HFF-Myc (cell line): ENCODE measurements at regions not wholly inside any gene's neighbourhood (a gene's known extent, or its start where the extent isn't known, plus 50 kb on each side); places are given as distances from the start of the nearest gene placed in this dataset.

Experiments used
- DNase-seq: peaks from one replicate; pipeline ENCODE4 v3.0.0-alpha.2; 2011; ENCODE audit warnings: low read depth; ENCODE audit errors: extremely low read depth
- H3K4me3 ChIP-seq: replicated peaks from 2 replicates; pipeline ENCODE4 v1.5.1; 2011; ENCODE audit warnings: low read depth, mild to moderate bottlenecking, control low read depth, low read length
- TF ChIP-seq, protein P1 (sequence below): IDR thresholded peaks from 2 replicates; pipeline ENCODE4 v1.5.1; 2012; ENCODE audit warnings: mild to moderate bottlenecking, low read depth, low read length, control low read depth; ENCODE audit errors: missing control alignments

DNA sequence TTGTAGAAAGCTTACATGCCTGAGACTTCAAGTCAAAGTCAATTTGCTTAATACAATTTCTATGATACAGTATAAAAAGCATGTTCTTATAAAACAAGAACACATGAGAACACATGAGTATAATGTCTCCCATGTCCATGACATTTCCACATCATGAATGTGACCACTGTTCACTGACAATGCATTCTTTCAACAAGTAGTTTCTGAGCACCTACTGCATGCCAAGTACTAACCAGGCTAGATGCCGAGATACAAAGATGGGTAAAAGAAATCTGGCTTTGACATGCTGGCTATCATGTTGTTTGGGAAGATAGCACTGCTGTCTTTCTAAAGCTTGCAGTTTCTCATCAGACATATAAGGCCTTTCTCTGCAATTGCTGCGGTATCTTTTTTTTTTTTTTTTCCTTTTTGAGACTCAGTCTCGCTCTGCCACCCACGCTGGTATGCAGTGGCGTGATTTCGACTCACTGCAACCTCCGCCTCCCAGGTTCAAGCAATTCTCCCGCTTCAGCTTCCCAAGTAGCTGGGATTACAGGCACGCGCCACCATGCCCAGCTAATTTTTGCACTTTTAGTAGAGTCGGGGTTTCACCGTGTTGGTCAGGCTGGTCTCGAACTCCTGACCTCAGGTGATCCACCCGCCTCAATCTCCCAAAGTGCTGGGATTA, 123.6 kb upstream of the DST start:
- DNase-seq: no peak
- TF ChIP-seq, protein P1, sequence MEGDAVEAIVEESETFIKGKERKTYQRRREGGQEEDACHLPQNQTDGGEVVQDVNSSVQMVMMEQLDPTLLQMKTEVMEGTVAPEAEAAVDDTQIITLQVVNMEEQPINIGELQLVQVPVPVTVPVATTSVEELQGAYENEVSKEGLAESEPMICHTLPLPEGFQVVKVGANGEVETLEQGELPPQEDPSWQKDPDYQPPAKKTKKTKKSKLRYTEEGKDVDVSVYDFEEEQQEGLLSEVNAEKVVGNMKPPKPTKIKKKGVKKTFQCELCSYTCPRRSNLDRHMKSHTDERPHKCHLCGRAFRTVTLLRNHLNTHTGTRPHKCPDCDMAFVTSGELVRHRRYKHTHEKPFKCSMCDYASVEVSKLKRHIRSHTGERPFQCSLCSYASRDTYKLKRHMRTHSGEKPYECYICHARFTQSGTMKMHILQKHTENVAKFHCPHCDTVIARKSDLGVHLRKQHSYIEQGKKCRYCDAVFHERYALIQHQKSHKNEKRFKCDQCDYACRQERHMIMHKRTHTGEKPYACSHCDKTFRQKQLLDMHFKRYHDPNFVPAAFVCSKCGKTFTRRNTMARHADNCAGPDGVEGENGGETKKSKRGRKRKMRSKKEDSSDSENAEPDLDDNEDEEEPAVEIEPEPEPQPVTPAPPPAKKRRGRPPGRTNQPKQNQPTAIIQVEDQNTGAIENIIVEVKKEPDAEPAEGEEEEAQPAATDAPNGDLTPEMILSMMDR: no peak
- H3K4me3 ChIP-seq: no peak overlapping the region

DNA sequence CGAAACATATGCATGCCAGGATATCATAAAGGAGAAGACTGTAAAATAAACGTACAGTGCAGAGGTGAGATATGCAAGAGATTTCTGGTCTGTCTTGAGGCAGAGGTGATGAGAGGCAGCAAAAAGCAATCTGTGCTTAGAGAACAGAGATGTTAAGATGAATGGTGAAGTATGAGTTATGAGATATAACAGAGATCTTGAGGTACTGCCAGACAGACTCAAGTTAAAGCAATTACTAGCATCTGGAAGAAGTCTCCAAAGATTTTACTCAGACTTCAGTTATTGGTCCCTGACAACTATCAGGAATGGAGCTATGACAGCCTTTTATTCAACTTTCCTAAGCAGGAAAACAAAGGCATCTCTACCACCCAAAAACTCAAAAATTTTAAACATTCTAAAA, 122.8 kb upstream of the DST start:
- H3K4me3 ChIP-seq: no peak overlapping the region
- DNase-seq: no peak
- TF ChIP-seq, protein P1: no peak

DNA sequence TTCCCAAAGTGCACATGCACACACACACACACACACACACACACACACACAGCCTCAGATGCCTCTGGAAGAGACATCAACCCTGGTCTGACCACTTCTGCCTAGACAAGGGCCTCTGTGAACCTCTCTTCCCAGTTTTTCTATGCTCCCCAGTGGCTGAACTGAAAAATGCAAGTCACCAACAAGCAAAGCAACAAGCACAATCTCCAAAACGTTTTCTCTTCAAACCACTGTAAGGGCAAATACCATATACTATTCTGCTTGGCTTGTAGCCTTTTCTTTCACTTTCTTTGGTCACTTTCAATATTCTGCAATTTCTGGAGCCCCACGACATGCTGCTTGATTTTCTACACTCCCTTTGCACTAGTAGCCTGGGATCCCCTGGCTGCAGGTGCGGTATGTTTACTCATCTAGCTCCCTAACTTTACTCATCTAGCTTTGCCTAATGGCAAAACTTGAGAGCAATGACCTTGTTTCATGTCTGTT, 121.4 kb upstream of the DST start:
- no peak for DNase-seq
- TF ChIP-seq, protein P1: peak; percentile 38
- no peak overlapping the region for H3K4me3 ChIP-seq

DNA sequence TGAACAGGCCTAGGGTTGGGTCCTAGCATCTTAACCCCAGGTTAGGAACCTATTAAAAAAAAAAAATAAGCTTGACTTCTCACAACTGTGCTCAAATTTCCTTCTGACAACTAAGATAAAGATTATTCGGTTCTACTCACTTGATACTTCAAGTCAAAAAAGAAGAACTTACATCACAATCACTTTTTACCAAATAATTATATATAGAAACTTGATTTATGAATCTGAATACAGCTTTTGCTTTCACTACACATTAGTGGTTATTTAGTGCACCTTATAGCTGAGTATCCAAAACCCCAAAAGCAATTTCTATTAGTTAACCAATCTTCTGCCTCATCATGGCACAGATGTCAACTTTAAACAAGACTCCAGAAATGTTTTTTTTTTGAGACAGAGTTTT, 119.0 kb upstream of the DST start:
- TF ChIP-seq, protein P1: no peak
- H3K4me3 ChIP-seq: no peak overlapping the region
- DNase-seq: no peak

DNA sequence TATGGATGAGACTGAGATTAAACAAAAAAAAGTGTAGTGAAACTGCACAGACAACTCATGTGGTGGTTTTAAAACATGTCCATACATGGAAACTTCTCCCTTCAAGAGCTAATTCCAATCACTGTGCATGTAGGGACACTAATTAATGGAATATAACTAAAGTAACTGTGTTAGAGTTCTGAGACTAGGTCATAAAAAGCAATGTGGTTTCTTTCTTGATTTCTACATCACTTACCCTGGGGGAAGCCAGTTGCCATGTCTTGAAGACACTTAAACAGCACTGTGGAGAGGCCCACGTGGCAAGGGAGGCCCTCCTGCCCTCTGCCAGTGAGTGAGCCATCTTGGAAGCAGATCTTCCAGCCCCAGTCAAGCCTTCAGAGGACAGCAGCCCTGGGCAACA, 118.2 kb upstream of the DST start:
- no peak for DNase-seq
- TF ChIP-seq, protein P1: no peak
- H3K4me3 ChIP-seq: no peak overlapping the region

DNA sequence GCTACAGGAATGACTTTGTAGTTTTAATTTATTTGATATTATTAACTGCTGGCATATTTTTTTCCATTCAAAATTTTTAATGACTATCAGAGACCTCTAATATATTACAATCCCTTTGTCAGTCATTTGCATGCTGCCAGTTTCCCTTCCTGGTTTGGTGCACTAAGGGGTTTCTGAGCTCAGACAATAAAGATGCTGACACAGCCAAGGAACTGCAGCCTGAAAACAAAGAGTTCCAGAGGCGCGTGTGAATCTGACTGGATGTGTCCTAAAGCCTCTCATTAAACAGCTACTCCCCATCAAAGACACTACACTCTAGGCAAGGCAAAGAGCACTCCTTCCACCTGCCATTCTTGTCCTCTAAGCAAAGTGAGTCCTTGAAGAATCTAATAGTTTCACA, 116.8 kb upstream of the DST start:
- no peak overlapping the region for H3K4me3 ChIP-seq
- DNase-seq: no peak
- TF ChIP-seq, protein P1: no peak

DNA sequence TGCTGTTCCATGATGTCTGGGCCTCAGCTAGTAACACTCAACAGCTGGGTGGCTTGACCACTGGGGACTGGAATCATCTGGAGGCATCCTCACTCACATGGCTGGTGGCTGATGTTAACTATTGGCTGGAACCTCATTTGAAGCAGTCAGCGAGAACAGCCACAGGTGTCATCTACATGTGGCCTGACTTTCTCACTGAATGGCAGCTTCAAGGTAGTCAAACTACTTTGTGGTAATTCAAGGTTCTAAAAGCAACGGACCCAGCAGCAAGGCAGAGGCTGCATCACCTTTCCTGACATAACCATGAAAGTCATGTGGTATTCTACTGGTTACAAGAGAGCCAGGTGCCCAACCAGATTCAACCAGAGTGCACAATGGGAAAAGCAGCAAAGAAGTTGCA, 115.9 kb upstream of the DST start:
- no peak for DNase-seq
- TF ChIP-seq, protein P1: no peak
- no peak overlapping the region for H3K4me3 ChIP-seq
